ENCODE measurements at regions not wholly inside any gene's neighbourhood (a gene's known extent, or its start where the extent isn't known, plus 50 kb on each side); places are given as distances from the start of the nearest gene placed in this dataset.
"Not testable (repeated sequence)": the region's sequence is repeated elsewhere in the genome, so short reads cannot be mapped to it uniquely, and the experiment has no call there.

GRCh38 chr1:88472714-88473113, 211.4 kb upstream of the PKN2 start:
- no peak for DNase-seq (ENCODE audit: low read depth)

- DNase-seq (ENCODE audit: low read depth) = no peak
These were observed 209.3 kb upstream of the PKN2 start for GRCh38 chr1:88474555-88475304.

- DNase-seq (ENCODE audit: low read depth) = no peak
These were observed 199.2 kb upstream of the PKN2 start for GRCh38 chr1:88484881-88485280.

GRCh38 chr1:88488237-88488636, 195.8 kb upstream of the PKN2 start:
- no peak for DNase-seq (ENCODE audit: low read depth)

GRCh38 chr1:88490676-88491075, 193.4 kb upstream of the PKN2 start:
- no peak for DNase-seq (ENCODE audit: low read depth)

GRCh38 chr1:88499671-88500070, 184.4 kb upstream of the PKN2 start:
- no peak for DNase-seq (ENCODE audit: low read depth)

GRCh38 chr1:88502886-88503285, 181.2 kb upstream of the PKN2 start:
- DNase-seq (ENCODE audit: low read depth) = no peak

GRCh38 chr1:88503646-88504045, 180.4 kb upstream of the PKN2 start:
- DNase-seq (ENCODE audit: low read depth) = no peak

GRCh38 chr1:88504601-88505000, 179.5 kb upstream of the PKN2 start:
- no peak for DNase-seq (ENCODE audit: low read depth)

- no peak for DNase-seq (ENCODE audit: low read depth)
These were observed 174.7 kb upstream of the PKN2 start for GRCh38 chr1:88509379-88509778.

- DNase-seq (ENCODE audit: low read depth) = no peak
These were observed 169.5 kb upstream of the PKN2 start for GRCh38 chr1:88514544-88515060.

GRCh38 chr1:88517499-88517898, 166.6 kb upstream of the PKN2 start:
- not testable (repeated sequence) for DNase-seq (ENCODE audit: low read depth)

- no peak for DNase-seq (ENCODE audit: low read depth)
These were observed 164.9 kb upstream of the PKN2 start for GRCh38 chr1:88519156-88519555.

GRCh38 chr1:88523854-88524528, 160.1 kb upstream of the PKN2 start:
- DNase-seq (ENCODE audit: low read depth) = no peak

GRCh38 chr1:88526456-88526855, 157.6 kb upstream of the PKN2 start:
- no peak for DNase-seq (ENCODE audit: low read depth)

- no peak for DNase-seq (ENCODE audit: low read depth)
These were observed 155.3 kb upstream of the PKN2 start for GRCh38 chr1:88528792-88529191.

- no peak for DNase-seq (ENCODE audit: low read depth)
These were observed 154.5 kb upstream of the PKN2 start for GRCh38 chr1:88529581-88529980.

GRCh38 chr1:88530246-88530645, 153.8 kb upstream of the PKN2 start:
- no peak for DNase-seq (ENCODE audit: low read depth)

GRCh38 chr1:88537787-88538186, 146.3 kb upstream of the PKN2 start:
- no peak for DNase-seq (ENCODE audit: low read depth)

GRCh38 chr1:88538222-88538899, 145.7 kb upstream of the PKN2 start:
- no peak for DNase-seq (ENCODE audit: low read depth)

GRCh38 chr1:88540255-88540654, 143.8 kb upstream of the PKN2 start:
- DNase-seq (ENCODE audit: low read depth) = no peak

GRCh38 chr1:88541596-88541995, 142.5 kb upstream of the PKN2 start:
- DNase-seq (ENCODE audit: low read depth) = no peak

GRCh38 chr1:88544195-88544594, 139.9 kb upstream of the PKN2 start:
- DNase-seq (ENCODE audit: low read depth) = no peak
